ENCODE measurements at regions not wholly inside any gene's neighbourhood (a gene's known extent, or its start where the extent isn't known, plus 50 kb on each side); places are given as distances from the start of the nearest gene placed in this dataset.
A peak's percentile ranks its signal among the peaks of the same experiment; 100 is the strongest.
"Not testable (repeated sequence)": the region's sequence is repeated elsewhere in the genome, so short reads cannot be mapped to it uniquely, and the experiment has no call there.

GRCh38 chr4:134885436-134885835, 683.8 kb upstream of the PABPC4L start:
- DNase-seq (ENCODE audit: low read depth in 2 of 2) = no peak

- DNase-seq (ENCODE audit: low read depth in 2 of 2) = no peak
Measured at GRCh38 chr4:134883831-134884449, 682.4 kb upstream of the PABPC4L start.

- no peak for DNase-seq (ENCODE audit: low read depth in 2 of 2)
Measured at GRCh38 chr4:134879019-134879418, 677.4 kb upstream of the PABPC4L start.

- no peak for DNase-seq (ENCODE audit: low read depth in 2 of 2)
Measured at GRCh38 chr4:134867027-134867426, 665.4 kb upstream of the PABPC4L start.

GRCh38 chr4:134865675-134866074, 664.1 kb upstream of the PABPC4L start:
- DNase-seq (ENCODE audit: low read depth in 2 of 2) = no peak

- DNase-seq (ENCODE audit: low read depth in 2 of 2) = no peak
Measured at GRCh38 chr4:134862116-134862515, 660.5 kb upstream of the PABPC4L start.

- DNase-seq (ENCODE audit: low read depth in 2 of 2) = no peak
Measured at GRCh38 chr4:134848681-134849080, 647.1 kb upstream of the PABPC4L start.

- not testable (repeated sequence) for DNase-seq (ENCODE audit: low read depth in 2 of 2)
Measured at GRCh38 chr4:134830741-134831140, 629.2 kb upstream of the PABPC4L start.

- no peak for DNase-seq (ENCODE audit: low read depth in 2 of 2)
Measured at GRCh38 chr4:134812611-134813010, 611.0 kb upstream of the PABPC4L start.

GRCh38 chr4:134807231-134807745, 605.7 kb upstream of the PABPC4L start:
- DNase-seq (ENCODE audit: low read depth in 2 of 2) = no peak

- no peak for DNase-seq (ENCODE audit: low read depth in 2 of 2)
Measured at GRCh38 chr4:134798573-134798972, 597.0 kb upstream of the PABPC4L start.

GRCh38 chr4:134787315-134787714, 585.7 kb upstream of the PABPC4L start:
- no peak for DNase-seq (ENCODE audit: low read depth in 2 of 2)

- DNase-seq (ENCODE audit: low read depth in 2 of 2) = no peak
Measured at GRCh38 chr4:134780244-134780643, 578.7 kb upstream of the PABPC4L start.

GRCh38 chr4:134777606-134778005, 576.0 kb upstream of the PABPC4L start:
- DNase-seq (ENCODE audit: low read depth in 2 of 2) = peak in 1 of 2 donors; percentile 28

- no peak for DNase-seq (ENCODE audit: low read depth in 2 of 2)
Measured at GRCh38 chr4:134773497-134774000, 572.0 kb upstream of the PABPC4L start.

- DNase-seq (ENCODE audit: low read depth in 2 of 2) = no peak
Measured at GRCh38 chr4:134762053-134762452, 560.5 kb upstream of the PABPC4L start.

GRCh38 chr4:134756421-134756820, 554.8 kb upstream of the PABPC4L start:
- no peak for DNase-seq (ENCODE audit: low read depth in 2 of 2)

- no peak for DNase-seq (ENCODE audit: low read depth in 2 of 2)
Measured at GRCh38 chr4:134754301-134755019, 552.9 kb upstream of the PABPC4L start.

GRCh38 chr4:134753390-134753789, 551.8 kb upstream of the PABPC4L start:
- DNase-seq (ENCODE audit: low read depth in 2 of 2) = no peak

- no peak for DNase-seq (ENCODE audit: low read depth in 2 of 2)
Measured at GRCh38 chr4:134747108-134747805, 545.7 kb upstream of the PABPC4L start.

GRCh38 chr4:134740290-134740689, 538.7 kb upstream of the PABPC4L start:
- DNase-seq (ENCODE audit: low read depth in 2 of 2) = no peak

GRCh38 chr4:134735901-134736300, 534.3 kb upstream of the PABPC4L start:
- no peak for DNase-seq (ENCODE audit: low read depth in 2 of 2)
